Neural crest cell (in vitro differentiated cells): ENCODE measurements at regions not wholly inside any gene's neighbourhood (a gene's known extent, or its start where the extent isn't known, plus 50 kb on each side); places are given as distances from the start of the nearest gene placed in this dataset.

Source experiments
- DNase-seq: peaks from one replicate; pipeline ENCODE4 v3.0.0; 2021; ENCODE audit warnings: low read depth, mixed read lengths, low spot score
- H3K27ac Mint-ChIP-seq: one replicate; pipeline ENCODE4 v1.8.0; 2021; ENCODE audit warnings: mild to moderate bottlenecking, mixed read lengths; ENCODE audit not compliant: unreplicated experiment
- H3K27me3 Mint-ChIP-seq: 2 replicates; pipeline ENCODE4 v1.8.0; 2021; ENCODE audit warnings: low read depth, mild to moderate bottlenecking, mixed read lengths
- H3K36me3 Mint-ChIP-seq: 2 replicates; pipeline ENCODE4 v1.8.0; 2021; ENCODE audit warnings: low read depth, mild to moderate bottlenecking, mixed read lengths
- H3K4me1 Mint-ChIP-seq: 2 replicates; pipeline ENCODE4 v1.8.0; 2021; ENCODE audit warnings: mixed read lengths
- H3K4me3 Mint-ChIP-seq: one replicate; pipeline ENCODE4 v1.8.0; 2021; ENCODE audit warnings: mild to moderate bottlenecking, mixed read lengths
- H3K9me3 Mint-ChIP-seq: 2 replicates; pipeline ENCODE4 v1.8.0; 2021; ENCODE audit warnings: mixed read lengths
- TF ChIP-seq, protein P1 (sequence below): fragments of 200-600 bp; sonication (generic); conservative IDR thresholded peaks from 2 replicates; pipeline ENCODE4 v1.5.0; 2021; ENCODE audit warnings: antibody characterized with exemption, mild to moderate bottlenecking

DNA sequence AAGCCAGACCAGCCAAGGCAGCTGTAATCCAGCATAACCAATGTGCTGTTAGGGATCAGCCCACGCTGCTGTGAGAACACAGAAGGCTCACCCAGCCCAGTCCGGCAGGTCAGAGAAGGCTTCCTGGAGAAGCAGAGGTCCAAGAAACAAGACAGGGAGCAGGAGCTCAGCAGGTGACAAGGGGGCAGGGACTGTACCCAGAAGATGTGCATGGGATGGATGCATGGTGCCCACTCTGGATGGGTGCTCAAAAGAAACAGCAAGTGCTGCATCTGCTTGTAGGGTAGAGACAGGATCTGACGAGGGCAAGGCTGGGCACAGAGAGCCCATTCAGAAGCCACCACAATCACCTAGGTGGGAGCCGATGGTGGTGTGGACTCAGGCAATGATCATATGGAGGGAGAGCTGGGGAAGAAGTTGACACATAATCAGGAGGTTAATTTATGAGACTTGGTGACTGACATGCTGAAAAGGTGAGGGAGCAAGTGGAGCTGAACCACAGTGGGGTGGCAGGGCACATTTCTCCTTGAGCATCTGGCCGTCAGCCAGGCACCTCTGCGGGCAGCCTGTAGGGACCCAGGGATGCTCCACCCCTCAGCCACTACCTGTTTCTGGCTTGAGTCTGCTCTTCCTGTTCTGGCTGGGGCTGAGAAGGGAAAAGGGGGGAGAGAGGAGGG lies 102.3 kb upstream of the DRD2 start:
- TF ChIP-seq, protein P1, sequence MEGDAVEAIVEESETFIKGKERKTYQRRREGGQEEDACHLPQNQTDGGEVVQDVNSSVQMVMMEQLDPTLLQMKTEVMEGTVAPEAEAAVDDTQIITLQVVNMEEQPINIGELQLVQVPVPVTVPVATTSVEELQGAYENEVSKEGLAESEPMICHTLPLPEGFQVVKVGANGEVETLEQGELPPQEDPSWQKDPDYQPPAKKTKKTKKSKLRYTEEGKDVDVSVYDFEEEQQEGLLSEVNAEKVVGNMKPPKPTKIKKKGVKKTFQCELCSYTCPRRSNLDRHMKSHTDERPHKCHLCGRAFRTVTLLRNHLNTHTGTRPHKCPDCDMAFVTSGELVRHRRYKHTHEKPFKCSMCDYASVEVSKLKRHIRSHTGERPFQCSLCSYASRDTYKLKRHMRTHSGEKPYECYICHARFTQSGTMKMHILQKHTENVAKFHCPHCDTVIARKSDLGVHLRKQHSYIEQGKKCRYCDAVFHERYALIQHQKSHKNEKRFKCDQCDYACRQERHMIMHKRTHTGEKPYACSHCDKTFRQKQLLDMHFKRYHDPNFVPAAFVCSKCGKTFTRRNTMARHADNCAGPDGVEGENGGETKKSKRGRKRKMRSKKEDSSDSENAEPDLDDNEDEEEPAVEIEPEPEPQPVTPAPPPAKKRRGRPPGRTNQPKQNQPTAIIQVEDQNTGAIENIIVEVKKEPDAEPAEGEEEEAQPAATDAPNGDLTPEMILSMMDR = no peak
- Mint-ChIP-seq H3K36me3 (no peaks in the 10 kb centered on the region), H3K4me1 (peaks cover 18% of the 10 kb centered on the region), H3K27ac (no peak overlapping the region), H3K9me3 (no peaks in the 10 kb centered on the region), H3K27me3 (peaks cover 19% of the 10 kb centered on the region), H3K4me3 (no peak overlapping the region)
- DNase-seq = no peak

DNA sequence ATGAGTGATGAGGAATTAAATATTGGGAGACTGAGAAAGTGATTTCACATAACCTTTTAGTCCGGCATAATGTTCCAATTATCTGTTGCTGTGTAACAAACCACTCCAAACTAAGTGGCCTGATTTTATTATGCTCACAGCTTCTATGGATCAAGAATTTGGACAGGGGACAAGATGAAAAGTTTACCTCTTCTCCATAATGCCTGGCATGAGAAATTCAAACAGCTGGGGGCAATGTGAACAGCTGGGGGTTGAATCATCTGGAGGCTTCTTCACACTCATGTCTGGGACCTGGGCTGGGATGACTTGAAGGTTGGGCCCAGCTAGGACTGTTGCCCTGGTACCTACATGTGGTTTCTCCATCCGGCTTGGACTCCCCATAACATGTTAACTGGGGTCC lies 99.4 kb upstream of the DRD2 start:
- no peaks in the 10 kb centered on the region for H3K36me3 Mint-ChIP-seq

DNA sequence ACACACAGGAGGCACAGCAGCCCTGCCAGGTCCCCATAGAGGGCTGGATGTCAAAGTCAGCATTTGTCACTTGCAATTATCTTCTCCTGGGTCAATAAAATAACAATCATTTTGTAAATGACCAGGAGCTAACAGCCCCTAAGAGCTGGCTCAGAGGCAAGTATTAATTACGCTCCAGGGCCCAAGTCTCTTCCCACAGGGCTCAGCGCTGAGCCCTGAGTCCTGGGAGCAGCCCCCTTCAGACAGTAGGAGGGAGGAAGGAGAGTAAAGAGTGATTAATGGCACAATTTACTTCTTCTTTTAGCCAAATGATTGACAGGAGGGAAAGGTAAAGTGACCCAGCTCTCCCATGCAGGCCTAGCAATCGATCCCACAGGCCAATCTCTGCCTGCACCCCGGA lies 99.0 kb upstream of the DRD2 start:
- no peak overlapping the region for H3K27ac Mint-ChIP-seq

More for the DNA sequence above, 99.4 kb upstream of the DRD2 start:
- H3K4me3 Mint-ChIP-seq = no peak overlapping the region
- TF ChIP-seq, protein P1 = no peak
- no peak for DNase-seq
- peaks cover 18% of the 10 kb centered on the region for H3K4me1 Mint-ChIP-seq
- no peaks in the 10 kb centered on the region for H3K9me3 Mint-ChIP-seq
- H3K27ac Mint-ChIP-seq = no peak overlapping the region
- peaks cover 14% of the 10 kb centered on the region for H3K27me3 Mint-ChIP-seq

DNA sequence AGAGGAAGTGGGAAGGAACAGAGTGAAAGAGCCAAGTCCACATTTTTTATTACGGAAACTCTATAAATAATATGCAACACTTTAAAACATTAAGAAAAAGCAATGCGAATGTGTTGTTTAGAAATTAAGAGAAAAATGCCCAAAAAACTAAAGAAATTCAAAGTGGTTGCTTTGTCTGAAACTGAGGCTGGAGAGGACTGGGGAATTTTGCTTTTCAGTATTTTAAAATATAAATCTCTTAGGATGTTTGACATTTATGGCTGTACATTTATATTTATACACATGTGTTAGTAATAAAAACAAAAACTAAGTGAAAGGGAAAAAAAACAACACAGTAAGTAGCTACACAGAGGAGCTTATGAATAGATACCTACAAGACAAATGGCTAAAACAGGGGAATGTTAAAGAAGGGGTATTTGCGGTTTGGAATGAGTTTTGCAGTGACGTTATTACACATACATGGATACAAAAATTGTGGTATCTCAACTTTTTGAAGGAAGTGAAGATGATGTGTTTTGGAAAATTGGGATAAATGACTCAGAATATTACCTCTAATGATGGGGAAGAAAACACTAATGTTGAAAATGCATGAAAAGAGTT lies 97.0 kb upstream of the DRD2 start:
- TF ChIP-seq, protein P1 = no peak
- Mint-ChIP-seq H3K4me1 (no peaks in the 10 kb centered on the region), H3K36me3 (no peaks in the 10 kb centered on the region), H3K27me3 (peaks cover 3% of the 10 kb centered on the region), H3K4me3 (no peak overlapping the region), H3K9me3 (no peaks in the 10 kb centered on the region), H3K27ac (no peak overlapping the region)
- DNase-seq = no peak

More for the DNA sequence above, 99.0 kb upstream of the DRD2 start:
- no peak for DNase-seq
- TF ChIP-seq, protein P1 = no peak
- Mint-ChIP-seq H3K4me3 (no peak overlapping the region), H3K4me1 (peaks cover 16% of the 10 kb centered on the region), H3K36me3 (no peaks in the 10 kb centered on the region), H3K9me3 (no peaks in the 10 kb centered on the region), H3K27me3 (peaks cover 14% of the 10 kb centered on the region)

DNA sequence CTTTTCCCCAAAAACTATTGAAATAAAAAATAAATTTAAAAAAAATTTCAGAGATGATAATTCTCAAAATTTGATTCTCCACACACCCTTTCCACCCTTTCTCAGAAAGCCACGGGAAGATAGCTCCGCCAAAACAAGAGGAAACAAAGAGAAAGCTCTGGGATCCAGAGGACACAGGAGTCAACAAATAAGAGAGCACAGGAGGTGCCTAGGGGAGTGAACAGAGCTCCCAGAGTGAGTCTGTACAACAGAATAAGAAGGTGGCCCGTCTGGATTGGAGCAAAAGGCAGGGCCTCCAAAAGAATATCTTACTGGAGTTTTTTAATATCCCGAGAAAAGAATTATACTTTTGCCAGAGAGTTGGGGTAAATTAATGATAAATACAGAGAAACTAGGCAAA lies 96.3 kb upstream of the DRD2 start:
- H3K9me3 Mint-ChIP-seq = no peaks in the 10 kb centered on the region
- DNase-seq = no peak
- H3K4me1 Mint-ChIP-seq = no peaks in the 10 kb centered on the region
- peaks cover 3% of the 10 kb centered on the region for H3K27me3 Mint-ChIP-seq
- no peak overlapping the region for H3K4me3 Mint-ChIP-seq
- H3K27ac Mint-ChIP-seq = no peak overlapping the region
- TF ChIP-seq, protein P1 = no peak
- H3K36me3 Mint-ChIP-seq = no peaks in the 10 kb centered on the region
